IMR-90 (cell line): ENCODE measurements at regions not wholly inside any gene's neighbourhood (a gene's known extent, or its start where the extent isn't known, plus 50 kb on each side); places are given as distances from the start of the nearest gene placed in this dataset.

ENCODE experiments used
- ATAC-seq: fragments of 200-7000 bp; cut with Tn5 transposase; 2 replicates; pipeline ENCODE4 v1.9.1; 2020; ENCODE audit warnings: low read depth, mild to moderate bottlenecking, moderate library complexity
- BruUV-seq: library from RNA; stranded (reverse); fragments of 400-500 nt; replicated peaks from 2 replicates; lab custom pipeline; 2021; lab: Mats Ljungman, UMichigan
- CTCF ChIA-PET: fragments of 300-600 bp; formaldehyde crosslinking; extraction: SDS; loops from one replicate; lab custom pipeline; 2021; ENCODE audit warnings: antibody characterized with exemption; lab: Yijun Ruan, JAX
- POLR2A ChIA-PET: fragments of 300-600 bp; sonication (Branson Sonifier 250); formaldehyde crosslinking; loops from one replicate; lab custom pipeline; 2022; ENCODE audit warnings: antibody characterized with exemption; ENCODE audit not compliant: unreplicated experiment; lab: Charles Lee
- DNase-seq: peaks from one replicate; pipeline ENCODE4 v3.0.0; 2013
- H2AFZ ChIP-seq: replicated peaks from 2 replicates; pipeline ENCODE3; 2013; ENCODE audit warnings: low read length, mild to moderate bottlenecking; ENCODE audit not compliant: poor library complexity
- H2AK5ac ChIP-seq: 2 replicates; pipeline ENCODE4 v1.6.1; 2013; ENCODE audit warnings: low read depth, low read length, inconsistent platforms
- H2AK9ac ChIP-seq: replicated peaks from 2 replicates; pipeline ENCODE3; 2013; ENCODE audit warnings: mild to moderate bottlenecking, low read depth, low read length, moderate library complexity; ENCODE audit not compliant: poor library complexity
- H2BK120ac ChIP-seq: 2 replicates; pipeline ENCODE4 v1.6.1; 2013; ENCODE audit warnings: low read depth, low read length, inconsistent platforms
- H2BK15ac ChIP-seq: 3 replicates; pipeline ENCODE4 v1.6.1; 2013; ENCODE audit warnings: low read depth, low read length, inconsistent platforms
- H2BK20ac ChIP-seq: 2 replicates; pipeline ENCODE4 v1.6.1; 2013; ENCODE audit warnings: low read depth, mild to moderate bottlenecking, inconsistent platforms, low read length, moderate library complexity
- H2BK5ac ChIP-seq: 2 replicates; pipeline ENCODE4 v1.6.1; 2013; ENCODE audit warnings: mild to moderate bottlenecking, low read depth, low read length, inconsistent platforms; ENCODE audit not compliant: poor library complexity, severe bottlenecking
- H3K14ac ChIP-seq: replicated peaks from 2 replicates; pipeline ENCODE4 v1.6.1; 2013; ENCODE audit warnings: low read depth, low read length, inconsistent platforms
- H3K18ac ChIP-seq: 2 replicates; pipeline ENCODE4 v1.6.1; 2013; ENCODE audit warnings: low read depth, low read length, control low read depth
- H3K23ac ChIP-seq: 2 replicates; pipeline ENCODE4 v1.6.1; 2013; ENCODE audit warnings: low read depth, low read length, inconsistent platforms
- H3K27ac ChIP-seq: 2 replicates; pipeline ENCODE4 v1.5.1; 2013; ENCODE audit warnings: mild to moderate bottlenecking, control low read depth, low read length; ENCODE audit not compliant: insufficient read depth
- H3K27me3 ChIP-seq: 2 replicates; pipeline ENCODE4 v1.6.1; 2013; ENCODE audit warnings: low read length; ENCODE audit not compliant: control insufficient read depth, insufficient read depth
- H3K36me3 ChIP-seq: 2 replicates; pipeline ENCODE4 v1.6.1; 2013; ENCODE audit warnings: low read length, mixed read lengths; ENCODE audit not compliant: control insufficient read depth, insufficient read depth
- H3K4ac ChIP-seq: 2 replicates; pipeline ENCODE4 v1.6.1; 2013; ENCODE audit warnings: low read depth, low read length, inconsistent platforms
- H3K4me1 ChIP-seq: 2 replicates; pipeline ENCODE4 v1.6.1; 2013; ENCODE audit warnings: low read length, mixed read lengths; ENCODE audit not compliant: control insufficient read depth, insufficient read depth
- H3K4me2 ChIP-seq: 2 replicates; pipeline ENCODE4 v1.6.1; 2013; ENCODE audit warnings: low read depth, mild to moderate bottlenecking, control low read depth, low read length, moderate library complexity
- H3K4me3 ChIP-seq: 2 replicates; pipeline ENCODE4 v1.5.1; 2013; ENCODE audit warnings: low read depth, mild to moderate bottlenecking, control low read depth, low read length, moderate library complexity; ENCODE audit not compliant: insufficient read depth
- H3K56ac ChIP-seq: 2 replicates; pipeline ENCODE4 v1.6.1; 2013; ENCODE audit warnings: low read length, inconsistent platforms; ENCODE audit not compliant: insufficient read depth; ENCODE audit errors: extremely low read depth
- H3K79me1 ChIP-seq, 2 experiments: 2 replicates each; pipeline ENCODE4 v1.6.1; 2013; ENCODE audit warnings: low read length in 2 of 2, inconsistent platforms in 1 of 2, low read depth in 1 of 2
- H3K9ac ChIP-seq: 2 replicates; pipeline ENCODE4 v1.6.1; 2013; ENCODE audit warnings: low read depth, low read length, control low read depth
- H3K9me1 ChIP-seq: 2 replicates; pipeline ENCODE4 v1.6.1; 2013; ENCODE audit warnings: low read length, inconsistent platforms; ENCODE audit not compliant: insufficient read depth
- H3K9me3 ChIP-seq: 2 replicates; pipeline ENCODE4 v1.6.1; 2013; ENCODE audit warnings: low read length; ENCODE audit not compliant: control insufficient read depth, insufficient read depth
- H4K20me1 ChIP-seq: 2 replicates; pipeline ENCODE4 v1.6.1; 2013; ENCODE audit warnings: low read length, inconsistent platforms; ENCODE audit not compliant: insufficient read depth
- H4K5ac ChIP-seq: 2 replicates; pipeline ENCODE4 v1.6.1; 2013; ENCODE audit warnings: mild to moderate bottlenecking, low read depth, low read length, control low read depth
- H4K8ac ChIP-seq, 2 experiments: 2 replicates each; pipeline ENCODE4 v1.6.1; 2013; ENCODE audit warnings: low read depth in 2 of 2, low read length in 2 of 2, control low read depth in 1 of 2, inconsistent platforms in 1 of 2
- H4K91ac ChIP-seq: 2 replicates; pipeline ENCODE4 v1.6.1; 2013; ENCODE audit warnings: low read depth, low read length, inconsistent platforms; ENCODE audit not compliant: insufficient read depth
- BHLHE40 ChIP-seq: fragments of 150-350 bp; IDR thresholded peaks from 2 replicates; pipeline ENCODE4 v1.6.1; 2016; ENCODE audit warnings: mild to moderate bottlenecking, low read depth, low read length
- CHD1 ChIP-seq: IDR thresholded peaks from 2 replicates; pipeline ENCODE4 v1.6.1; 2012; ENCODE audit warnings: low read depth, low read length, improper control_type of control experiment
- ELK1 ChIP-seq: fragments of 150-350 bp; IDR thresholded peaks from 2 replicates; pipeline ENCODE4 v1.6.1; 2016; ENCODE audit warnings: low read depth, mild to moderate bottlenecking, low read length, moderate library complexity, borderline replicate concordance
- FOS ChIP-seq: fragments of 150-350 bp; IDR thresholded peaks from 2 replicates; pipeline ENCODE4 v1.6.1; 2016; ENCODE audit warnings: low read depth, low read length
- MAZ ChIP-seq: IDR thresholded peaks from 2 replicates; pipeline ENCODE4 v1.6.1; 2012; ENCODE audit warnings: low read depth, mild to moderate bottlenecking, low read length, improper control_type of control experiment, moderate library complexity, borderline replicate concordance
- MXI1 ChIP-seq: IDR thresholded peaks from 2 replicates; pipeline ENCODE4 v1.6.1; 2012; ENCODE audit warnings: low read depth, mild to moderate bottlenecking, low read length, moderate library complexity, borderline replicate concordance
- NFE2L2 ChIP-seq: fragments of 150-350 bp; IDR thresholded peaks from 2 replicates; pipeline ENCODE4 v1.6.1; 2016; ENCODE audit warnings: low read depth, mild to moderate bottlenecking, low read length
- POLR2A ChIP-seq: IDR thresholded peaks from 2 replicates; pipeline ENCODE4 v1.6.1; 2012; ENCODE audit warnings: mild to moderate bottlenecking, low read depth, low read length
- RAD21 ChIP-seq: IDR thresholded peaks from 2 replicates; pipeline ENCODE4 v1.6.1; 2012; ENCODE audit warnings: low read length, improper control_type of control experiment
- RCOR1 ChIP-seq: IDR thresholded peaks from 2 replicates; pipeline ENCODE4 v1.6.1; 2012; ENCODE audit warnings: mild to moderate bottlenecking, low read length, improper control_type of control experiment; ENCODE audit not compliant: insufficient replicate concordance
- RFX5 ChIP-seq: IDR thresholded peaks from 2 replicates; pipeline ENCODE4 v1.8.0; 2012; ENCODE audit warnings: low read depth, mild to moderate bottlenecking, low read length, moderate library complexity
- SMC3 ChIP-seq: fragments of 150-350 bp; IDR thresholded peaks from 2 replicates; pipeline ENCODE4 v1.6.1; 2016; ENCODE audit warnings: low read depth, mild to moderate bottlenecking, antibody characterized with exemption, low read length, moderate library complexity
- USF2 ChIP-seq: fragments of 150-350 bp; IDR thresholded peaks from 2 replicates; pipeline ENCODE4 v1.6.1; 2017; ENCODE audit warnings: mild to moderate bottlenecking, antibody characterized with exemption, low read length, low read depth
- WGBS, 2 experiments: methylation state at CpG; one replicate each; pipeline versions ENCODE4 v1.1.5 to v1.1.7; 2013; ENCODE audit warnings: missing lambda C conversion rate in 2 of 2; ENCODE audit not compliant: insufficient read length in 1 of 2; ENCODE audit errors: extremely low coverage in 2 of 2; 5-methylcytosine and 5-hydroxymethylcytosine counted together
- dilution Hi-C: fragments of 300-500 bp; cut with HindIII; formaldehyde crosslinking; loops from one replicate; pipeline ENCODE4 v1.14.3; 2018; ENCODE audit warnings: low sequenced_read_pairs; ENCODE audit not compliant: unreplicated experiment
- in situ Hi-C: fragments of 300-500 bp; cut with MboI; formaldehyde crosslinking; loops from 3 replicates; pipeline ENCODE4 v1.14.3; 2019; ENCODE audit warnings: low sequenced_read_pairs, inconsistent platforms, mixed read lengths
- intact Hi-C: fragments of 100-400 bp; cut with micrococcal nuclease; formaldehyde crosslinking; loops from 2 replicates; pipeline ENCODE4 v1.10.0; 2022
- TF ChIP-seq, protein P1 (sequence below): conservative IDR thresholded peaks from 2 replicates; pipeline ENCODE4 v1.5.1; 2012; ENCODE audit warnings: mild to moderate bottlenecking, low read depth, low read length, improper control_type of control experiment

DNA sequence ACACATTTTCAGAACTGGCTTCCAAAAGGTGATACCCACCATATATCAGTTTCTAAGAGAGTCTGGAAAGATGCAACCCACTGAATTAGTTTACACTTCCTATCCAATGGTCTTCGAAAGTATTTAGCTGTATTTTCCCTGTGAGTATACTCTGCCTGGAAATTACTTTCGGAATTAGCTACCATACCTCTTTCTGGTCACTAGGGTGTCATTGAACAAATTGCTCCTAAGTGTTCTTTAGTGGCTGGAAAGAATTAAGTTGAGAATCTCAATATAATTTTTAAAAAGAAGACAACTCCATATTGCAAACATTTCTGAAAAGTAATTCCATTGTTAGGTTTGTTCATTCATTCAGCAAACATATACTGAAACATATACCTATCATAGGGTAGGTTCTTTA lies 283.1 kb upstream of the SSTR1 start:
- peaks cover 1% of the 10 kb centered on the region; the same call in 1 of the 2 replicates for H3K27me3 ChIP-seq
- no peak overlapping the region for H3K56ac ChIP-seq
- no peak overlapping the region for H2BK15ac ChIP-seq
- in situ Hi-C loops = loop anchor here (25.0 kb wide), 1 partner anchor 1088 kb away; no protein-coding TSS in a partner anchor
- no peak overlapping the region for H2BK5ac ChIP-seq
- no TSS peak for BruUV-seq
- whole genome bisulfite sequencing, 2 experiments = no CpG with 5 or more reads among the region's 2 CpGs
- no peak overlapping the region for H3K4me2 ChIP-seq
- no peak overlapping the region for H2BK120ac ChIP-seq
- H2AFZ ChIP-seq = no peak overlapping the region
- no peak overlapping the region for H3K18ac ChIP-seq
- POLR2A ChIA-PET = no interaction called here
- H3K36me3 ChIP-seq = no peaks in the 10 kb centered on the region
- H4K20me1 ChIP-seq = no peaks in the 10 kb centered on the region
- TF ChIP-seq FOS (no peak), CHD1 (no peak), SMC3 (no peak), BHLHE40 (no peak), POLR2A (no peak), RAD21 (no peak), MXI1 (no peak), USF2 (no peak), RCOR1 (no peak), ELK1 (no peak), RFX5 (no peak), MAZ (no peak), NFE2L2 (no peak)
- TF ChIP-seq, protein P1, sequence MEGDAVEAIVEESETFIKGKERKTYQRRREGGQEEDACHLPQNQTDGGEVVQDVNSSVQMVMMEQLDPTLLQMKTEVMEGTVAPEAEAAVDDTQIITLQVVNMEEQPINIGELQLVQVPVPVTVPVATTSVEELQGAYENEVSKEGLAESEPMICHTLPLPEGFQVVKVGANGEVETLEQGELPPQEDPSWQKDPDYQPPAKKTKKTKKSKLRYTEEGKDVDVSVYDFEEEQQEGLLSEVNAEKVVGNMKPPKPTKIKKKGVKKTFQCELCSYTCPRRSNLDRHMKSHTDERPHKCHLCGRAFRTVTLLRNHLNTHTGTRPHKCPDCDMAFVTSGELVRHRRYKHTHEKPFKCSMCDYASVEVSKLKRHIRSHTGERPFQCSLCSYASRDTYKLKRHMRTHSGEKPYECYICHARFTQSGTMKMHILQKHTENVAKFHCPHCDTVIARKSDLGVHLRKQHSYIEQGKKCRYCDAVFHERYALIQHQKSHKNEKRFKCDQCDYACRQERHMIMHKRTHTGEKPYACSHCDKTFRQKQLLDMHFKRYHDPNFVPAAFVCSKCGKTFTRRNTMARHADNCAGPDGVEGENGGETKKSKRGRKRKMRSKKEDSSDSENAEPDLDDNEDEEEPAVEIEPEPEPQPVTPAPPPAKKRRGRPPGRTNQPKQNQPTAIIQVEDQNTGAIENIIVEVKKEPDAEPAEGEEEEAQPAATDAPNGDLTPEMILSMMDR = no peak
- H4K5ac ChIP-seq = no peak overlapping the region
- intact Hi-C loops = no loop called here
- H4K8ac ChIP-seq = no peak overlapping the region
- dilution Hi-C loops = no loop called here
- H3K79me1 ChIP-seq = no peaks in the 10 kb centered on the region
- H2AK9ac ChIP-seq = no peak overlapping the region
- no peak overlapping the region for H3K9ac ChIP-seq
- H3K27ac ChIP-seq = no peak overlapping the region
- H2BK20ac ChIP-seq = no peak overlapping the region
- CTCF ChIA-PET = interaction anchor here (0.6 kb wide), 1 partner anchor 686 kb away, joined by 8 read pairs; no protein-coding TSS in a partner anchor
- H3K4ac ChIP-seq = no peak overlapping the region
- no peaks in the 10 kb centered on the region for H3K9me1 ChIP-seq
- H3K4me1 ChIP-seq = no peaks in the 10 kb centered on the region
- no peak overlapping the region for H3K14ac ChIP-seq
- H3K4me3 ChIP-seq = no peak overlapping the region
- H2AK5ac ChIP-seq = no peak overlapping the region
- H3K23ac ChIP-seq = no peak overlapping the region
- no peaks in the 10 kb centered on the region for H3K9me3 ChIP-seq
- no peak overlapping the region for H4K91ac ChIP-seq
- DNase-seq (no peak), ATAC-seq (no peak)
